H4 (cell line): ENCODE measurements at regions not wholly inside any gene's neighbourhood (a gene's known extent, or its start where the extent isn't known, plus 50 kb on each side); places are given as distances from the start of the nearest gene placed in this dataset.
A peak's percentile ranks its signal among the peaks of the same experiment; 100 is the strongest.
"Not testable (repeated sequence)": the region's sequence is repeated elsewhere in the genome, so short reads cannot be mapped to it uniquely, and the experiment has no call there.

Source experiments
- DNase-seq: peaks from one replicate; pipeline ENCODE4 v3.0.0-alpha.2; 2015; ENCODE audit warnings: low spot score

DNA sequence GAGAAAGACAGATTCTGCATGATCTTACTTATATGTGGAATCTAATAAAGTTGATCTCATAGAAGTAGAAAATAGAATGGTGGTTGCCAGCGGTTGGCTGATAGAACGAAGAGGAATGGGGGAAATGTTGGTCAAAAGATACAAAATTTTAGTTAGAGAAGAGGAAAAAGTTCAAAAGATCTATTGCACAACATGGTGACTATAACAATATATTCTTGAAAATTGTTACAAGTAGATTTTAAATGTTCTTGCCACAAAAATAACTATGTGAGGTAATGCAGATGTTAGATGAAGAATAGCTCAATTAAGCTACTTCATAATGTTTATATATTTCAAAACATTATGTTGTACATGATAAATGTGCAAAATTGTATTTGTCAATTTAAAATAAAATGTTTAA, 112.3 kb upstream of the SMIM30 start:
- no peak for DNase-seq

DNA sequence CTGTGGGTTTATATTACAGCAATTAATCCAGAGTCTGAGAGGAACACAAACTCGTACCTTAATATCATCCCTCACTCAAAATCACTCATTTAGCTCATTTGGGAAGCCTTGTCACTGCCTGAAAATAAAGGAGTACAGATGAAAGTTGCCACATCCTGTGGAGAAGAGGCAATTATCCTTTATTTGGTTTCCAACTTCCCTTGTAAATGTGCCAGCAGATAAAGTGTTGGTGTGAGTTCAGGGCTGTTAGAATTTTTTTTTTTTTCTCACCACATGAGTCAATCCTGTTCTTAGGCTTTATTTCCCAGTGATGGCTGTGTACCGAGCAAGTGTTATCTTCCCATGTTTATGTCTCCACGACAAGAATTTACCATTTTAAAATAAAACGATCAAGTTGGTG, 99.0 kb upstream of the SMIM30 start:
- peak; percentile 47 for DNase-seq

DNA sequence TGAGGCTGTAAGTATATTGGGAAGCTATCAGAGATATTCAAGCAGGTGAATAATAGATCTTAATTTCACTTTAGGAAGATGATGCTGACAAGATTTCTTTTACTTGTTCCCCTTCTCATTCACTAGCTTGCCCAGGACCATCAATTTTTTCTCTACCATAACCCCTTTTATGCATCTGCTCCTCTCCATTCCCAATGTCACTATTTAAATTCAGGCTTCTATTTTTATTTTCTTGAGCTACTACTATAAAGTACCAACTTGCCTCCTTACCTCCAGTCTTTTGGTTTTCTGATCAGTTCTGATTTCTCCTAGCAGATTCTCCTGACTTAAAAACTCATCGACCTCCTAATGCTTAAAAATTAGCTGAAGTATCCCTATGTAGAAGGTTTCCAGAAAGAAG, 97.7 kb upstream of the SMIM30 start:
- no peak for DNase-seq

DNA sequence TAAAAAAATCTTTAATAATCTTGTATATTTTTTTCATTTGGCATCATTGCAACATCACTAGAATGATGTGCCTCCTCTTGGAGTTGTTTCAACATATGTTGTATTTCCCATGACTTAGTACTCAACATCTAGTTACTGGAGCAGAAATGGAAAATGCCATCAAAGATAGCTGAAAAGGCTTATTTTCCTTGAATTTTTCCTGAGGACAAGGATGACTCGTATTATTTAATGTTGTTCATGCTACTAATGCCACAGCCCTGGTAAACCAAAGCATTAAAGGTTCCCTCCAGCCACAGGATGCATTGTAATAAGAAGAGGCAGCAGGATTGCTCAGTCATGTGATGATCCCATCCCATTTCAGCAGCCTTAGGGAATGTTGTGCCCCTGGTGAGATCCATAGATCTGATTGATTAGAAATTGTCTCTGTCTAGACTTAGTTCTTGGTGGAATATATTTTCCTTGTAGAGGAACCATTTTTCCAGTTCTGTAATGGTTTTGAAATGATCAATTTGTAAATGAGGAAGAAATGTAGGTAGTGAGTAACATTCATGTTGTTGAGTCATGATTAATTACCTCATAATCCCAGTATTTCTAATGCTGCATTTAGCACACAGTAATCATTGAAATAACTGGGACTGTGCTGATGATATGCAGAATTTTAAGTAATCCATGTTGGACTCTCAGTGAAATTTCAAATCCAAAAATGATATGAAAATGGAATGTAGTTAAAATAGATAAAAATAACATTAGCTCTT, 91.3 kb upstream of the SMIM30 start:
- DNase-seq: no peak

DNA sequence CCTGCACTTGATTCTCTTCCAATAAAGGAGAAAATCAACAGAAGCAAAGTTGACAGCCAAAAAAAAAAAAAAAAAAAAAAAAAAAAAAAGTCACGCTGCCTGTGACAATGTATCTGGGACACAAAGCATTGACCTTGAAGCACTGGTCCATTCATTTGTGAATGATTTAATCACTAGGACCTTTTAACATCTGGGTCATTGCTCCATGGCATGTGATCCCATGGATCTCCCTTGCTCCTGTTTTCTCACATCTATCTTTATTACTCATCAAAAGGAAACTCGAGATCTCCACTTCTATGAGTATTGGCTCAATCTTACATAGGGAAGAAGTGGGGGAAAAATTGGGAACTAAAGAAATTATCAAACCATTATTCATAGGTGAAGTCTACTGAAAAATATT, 89.6 kb upstream of the SMIM30 start:
- no peak for DNase-seq

DNA sequence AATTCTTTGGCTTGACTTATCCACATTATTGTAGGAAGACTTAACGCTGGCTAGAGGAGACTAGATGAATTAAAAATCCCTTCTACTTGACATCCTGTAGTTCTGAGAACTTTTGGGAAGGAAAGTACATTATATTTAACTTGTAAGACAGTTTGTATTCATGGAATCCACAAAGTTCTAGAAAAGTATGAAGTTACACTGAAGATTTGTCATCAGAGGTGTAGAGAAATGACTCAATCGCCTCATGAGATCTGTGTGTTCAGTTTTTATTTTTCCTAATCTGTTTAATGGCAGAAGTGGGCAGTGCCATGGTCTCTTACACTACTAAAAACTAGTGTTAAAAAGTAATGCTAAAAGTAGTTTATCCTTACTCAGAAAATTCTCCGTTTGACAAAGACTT, 89.1 kb upstream of the SMIM30 start:
- DNase-seq: no peak

DNA sequence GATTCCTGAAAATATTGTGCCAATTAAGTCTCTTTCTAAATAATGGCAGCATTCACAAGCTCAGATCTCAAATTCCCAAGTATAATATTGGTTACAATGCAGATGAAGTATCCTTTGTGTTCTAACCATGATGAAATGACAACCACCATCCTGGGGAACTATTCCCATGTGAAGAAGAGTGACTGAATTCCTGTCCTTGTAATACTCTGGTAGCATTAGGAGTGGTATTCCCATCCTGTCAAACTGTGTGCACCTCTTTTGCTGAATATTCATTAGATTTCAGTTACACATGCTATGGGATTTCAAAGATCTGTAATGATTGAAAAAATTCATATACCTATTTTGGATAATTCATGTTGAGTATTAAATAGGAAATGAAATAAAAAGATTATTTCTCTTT, 86.1 kb upstream of the SMIM30 start:
- DNase-seq: no peak

DNA sequence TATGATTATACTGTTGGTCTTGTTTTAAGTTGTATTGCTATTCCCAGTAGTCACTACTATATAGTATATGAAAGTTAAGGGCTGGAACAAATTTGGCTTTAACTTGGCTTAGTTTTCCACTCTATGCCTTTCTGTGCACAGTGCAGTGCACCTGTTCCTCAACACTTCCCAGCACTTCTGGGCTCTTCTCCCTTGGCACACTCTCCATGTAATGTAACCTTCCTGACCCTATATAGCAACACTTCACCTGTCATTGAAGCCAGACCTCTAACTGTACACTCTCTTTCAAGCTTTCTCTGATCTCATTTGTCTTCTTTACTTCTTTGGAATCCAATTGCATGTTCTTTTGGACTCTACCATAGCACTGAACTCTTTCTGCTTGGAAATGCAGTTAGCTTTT, 83.9 kb upstream of the SMIM30 start:
- DNase-seq: no peak

DNA sequence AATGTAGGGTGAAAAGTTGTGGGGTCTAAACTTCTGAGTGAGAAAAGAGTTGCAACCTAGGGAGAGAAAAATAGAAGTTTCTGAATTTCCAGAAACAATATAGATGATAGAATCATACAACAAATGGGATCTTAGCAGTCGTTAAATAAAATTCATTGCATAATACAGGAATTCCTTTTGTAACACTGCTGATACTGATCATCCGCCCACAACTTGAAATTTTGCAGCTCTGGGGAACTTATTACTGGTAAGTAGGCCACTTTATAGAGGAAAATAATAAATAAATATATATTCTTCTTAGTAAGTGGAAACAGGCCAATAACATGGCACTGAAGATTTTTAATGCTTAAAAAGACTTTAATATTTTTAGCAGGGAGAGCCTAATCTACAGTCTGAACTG, 81.9 kb upstream of the SMIM30 start:
- DNase-seq: no peak

DNA sequence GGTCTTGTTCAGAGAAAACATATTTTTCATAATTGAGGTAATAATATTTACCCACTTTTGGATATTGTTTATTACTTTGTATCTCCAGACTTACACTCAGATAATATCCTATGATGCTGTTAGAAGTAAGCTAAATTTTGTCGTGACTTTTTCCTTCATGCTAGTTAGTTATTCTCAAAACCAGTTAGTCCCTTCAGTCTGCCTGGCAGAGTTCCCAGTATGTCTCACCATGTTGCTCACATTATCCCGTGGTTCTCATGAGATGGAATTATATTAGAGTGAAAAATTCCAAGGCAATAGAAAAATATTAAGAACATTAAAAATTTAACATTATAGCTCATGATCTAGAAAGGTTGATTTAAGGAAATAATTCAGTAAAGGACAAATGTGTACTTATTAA, 81.5 kb upstream of the SMIM30 start:
- no peak for DNase-seq

DNA sequence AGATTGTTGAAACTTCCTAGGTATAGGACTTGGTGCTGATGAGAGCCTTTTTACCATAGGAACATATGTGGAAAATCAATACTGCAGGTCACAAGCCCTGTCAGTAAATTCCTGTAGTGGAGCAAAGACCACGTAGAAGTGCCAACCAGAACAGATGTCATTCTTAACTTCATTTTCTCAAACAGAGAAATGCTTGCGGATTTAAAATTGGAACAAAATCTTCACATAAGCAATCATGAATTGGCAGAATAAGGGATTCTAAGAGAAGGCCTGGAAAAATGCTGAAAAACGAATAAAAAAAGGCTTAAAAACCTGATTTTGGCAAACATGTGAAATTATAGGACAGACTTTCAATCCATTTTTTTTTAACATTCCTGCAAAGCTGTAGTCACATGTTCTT, 80.8 kb upstream of the SMIM30 start:
- no peak for DNase-seq

DNA sequence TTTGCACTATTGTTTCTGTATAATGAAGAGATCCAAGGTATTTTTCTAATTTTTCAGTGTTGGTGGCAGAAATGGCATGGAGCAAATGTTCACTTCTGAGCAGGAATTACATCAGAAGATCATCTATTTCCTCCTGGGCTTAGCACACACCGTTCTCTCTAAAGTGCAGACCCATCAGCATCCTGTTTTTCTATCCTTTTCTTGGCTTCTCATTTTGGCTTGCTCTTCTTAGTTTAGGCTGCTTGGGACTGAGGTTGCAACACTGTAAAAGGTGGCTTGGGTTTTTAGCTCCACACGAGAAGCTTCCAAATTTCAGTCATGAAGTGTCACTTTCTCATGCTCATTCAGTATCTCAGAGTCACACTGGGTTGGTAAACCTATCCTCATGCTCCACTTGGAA, 79.9 kb upstream of the SMIM30 start:
- no peak for DNase-seq

DNA sequence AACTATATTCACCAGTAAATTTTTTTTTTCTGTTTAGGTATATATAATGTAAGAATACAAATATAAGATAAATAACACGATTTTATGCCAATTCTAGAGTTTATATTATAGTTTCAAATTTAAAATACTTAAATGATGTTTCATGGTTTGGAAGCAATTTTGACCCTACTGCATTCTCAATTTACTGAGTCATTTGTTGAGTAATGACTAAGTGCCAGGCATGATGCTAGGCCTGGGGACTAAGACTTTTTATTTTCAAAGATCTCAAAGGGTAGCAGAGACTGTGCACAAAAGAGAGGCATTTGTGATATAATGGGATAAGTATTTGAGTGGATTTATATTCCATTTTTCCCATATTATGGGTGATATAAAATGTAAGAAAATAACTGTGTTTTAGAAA, 78.9 kb upstream of the SMIM30 start:
- DNase-seq: peak; percentile 31

DNA sequence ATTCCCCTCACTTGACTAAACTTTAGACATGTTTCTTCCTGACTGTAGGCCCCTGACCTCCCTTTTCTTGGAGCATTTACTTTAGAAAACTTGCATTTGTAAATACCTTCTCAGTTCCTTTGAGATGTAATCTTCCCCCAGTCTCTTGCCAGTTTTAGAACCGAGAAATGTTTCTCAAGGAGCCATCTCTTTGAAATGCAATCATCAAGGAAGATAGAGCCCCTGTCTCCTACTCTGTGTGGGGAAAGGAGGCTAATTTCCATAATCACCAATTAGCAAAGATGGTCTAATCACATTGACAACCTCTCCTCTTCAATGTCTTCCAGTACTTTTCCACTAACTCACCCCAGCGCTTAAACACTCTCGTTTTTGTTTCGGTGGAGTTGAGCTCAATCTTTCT, 70.0 kb upstream of the SMIM30 start:
- no peak for DNase-seq

DNA sequence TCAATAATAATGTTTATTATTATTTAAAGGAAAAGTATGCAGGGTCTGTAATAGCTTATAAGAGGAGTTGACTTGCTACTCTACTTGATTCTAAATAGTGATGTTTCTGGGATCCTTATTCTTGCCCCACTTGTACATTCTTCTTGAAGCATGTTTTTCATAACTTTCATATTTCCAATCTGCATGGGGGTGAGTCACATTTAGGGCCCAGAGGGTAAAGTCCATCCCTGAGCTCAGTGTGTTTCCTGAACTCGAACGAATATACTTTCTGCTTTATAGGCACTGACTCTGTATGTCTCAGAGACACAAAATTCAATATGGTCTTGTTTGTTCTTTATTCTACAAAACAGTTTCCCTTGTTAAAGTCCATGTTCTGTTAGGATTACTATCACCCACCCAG, 61.0 kb upstream of the SMIM30 start:
- no peak for DNase-seq

DNA sequence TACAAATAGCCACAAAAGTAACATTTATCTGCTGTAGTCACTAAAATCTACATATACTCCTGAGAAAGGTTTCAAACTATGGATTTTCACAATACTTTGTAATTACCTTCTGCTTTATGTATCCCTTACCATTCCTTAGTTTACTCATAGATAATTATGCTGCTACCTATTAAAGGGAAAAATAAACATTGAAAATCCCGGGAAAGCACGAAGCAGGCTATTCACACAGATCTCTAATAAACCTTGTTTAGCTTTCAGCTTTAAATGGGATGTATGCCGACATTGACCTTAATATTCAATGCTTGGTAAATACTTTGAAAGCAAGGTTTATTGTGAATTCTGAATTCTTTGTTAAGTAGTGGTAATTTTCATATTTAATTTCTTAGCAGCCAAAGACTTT, 58.5 kb upstream of the SMIM30 start:
- DNase-seq: no peak

DNA sequence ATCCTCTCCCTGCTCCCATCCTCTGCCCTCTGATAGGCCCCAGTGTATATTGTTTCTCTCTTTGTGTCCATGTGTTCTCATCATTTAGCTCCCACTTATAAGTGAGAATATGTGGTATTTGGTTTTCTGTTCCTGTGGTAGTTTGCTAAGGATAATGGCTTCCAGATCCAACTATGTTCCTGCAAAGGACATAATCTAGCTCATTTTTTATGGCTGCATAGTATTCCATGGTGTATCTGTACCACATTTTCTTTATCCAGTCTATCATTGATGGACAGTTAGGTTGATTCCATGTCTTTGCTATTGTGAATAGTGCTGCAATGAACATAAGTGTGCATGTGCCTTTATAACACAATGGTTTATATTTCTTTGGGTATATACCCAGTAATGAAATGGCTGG, 57.8 kb upstream of the SMIM30 start:
- not testable (repeated sequence) for DNase-seq

DNA sequence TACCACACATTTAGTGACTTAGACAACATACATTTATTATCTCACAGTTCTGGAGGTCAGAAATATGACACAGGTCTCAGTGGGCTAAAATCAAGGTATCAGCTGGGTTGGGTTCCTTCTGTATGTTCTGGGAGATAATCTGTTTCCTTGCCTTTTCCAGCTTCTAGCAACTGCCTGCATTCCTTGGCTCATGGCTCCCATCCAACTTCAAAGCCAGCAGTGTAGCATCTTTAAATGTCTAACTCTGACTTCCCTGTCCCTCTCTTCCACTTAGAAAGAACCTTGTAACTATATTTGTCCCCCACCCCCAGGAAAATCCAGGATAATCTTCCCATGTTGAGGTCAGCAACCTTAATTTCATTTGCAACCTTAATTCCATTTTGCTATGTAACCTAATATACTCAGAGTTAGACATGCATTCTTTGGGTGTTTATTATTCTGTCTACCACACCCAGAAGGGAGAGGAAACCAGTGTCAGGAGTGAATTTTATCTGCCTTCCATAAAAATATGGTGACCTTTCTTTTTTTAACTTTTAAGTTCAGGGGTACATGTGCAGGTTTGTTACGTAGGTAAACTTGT, 57.3 kb upstream of the SMIM30 start:
- DNase-seq: no peak

DNA sequence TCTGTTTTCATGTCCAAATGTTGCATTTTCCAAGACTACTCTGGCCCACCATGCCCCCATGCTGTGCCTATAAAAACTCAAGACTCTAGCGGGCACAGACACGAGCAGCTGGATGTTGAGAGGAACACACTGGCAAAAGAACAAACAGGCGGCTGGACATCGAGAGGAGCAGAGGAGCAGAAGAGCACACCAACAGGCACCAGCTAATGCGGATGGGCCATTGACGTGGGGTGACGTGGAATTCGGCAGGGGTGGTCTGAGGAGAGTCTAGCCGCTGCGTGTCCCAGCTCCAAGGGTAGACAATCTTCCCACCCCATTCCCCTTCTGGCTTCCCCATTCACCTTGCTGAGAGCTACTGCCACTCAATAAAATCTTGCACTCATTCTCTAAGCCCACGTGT, 54.4 kb upstream of the SMIM30 start:
- no peak for DNase-seq

DNA sequence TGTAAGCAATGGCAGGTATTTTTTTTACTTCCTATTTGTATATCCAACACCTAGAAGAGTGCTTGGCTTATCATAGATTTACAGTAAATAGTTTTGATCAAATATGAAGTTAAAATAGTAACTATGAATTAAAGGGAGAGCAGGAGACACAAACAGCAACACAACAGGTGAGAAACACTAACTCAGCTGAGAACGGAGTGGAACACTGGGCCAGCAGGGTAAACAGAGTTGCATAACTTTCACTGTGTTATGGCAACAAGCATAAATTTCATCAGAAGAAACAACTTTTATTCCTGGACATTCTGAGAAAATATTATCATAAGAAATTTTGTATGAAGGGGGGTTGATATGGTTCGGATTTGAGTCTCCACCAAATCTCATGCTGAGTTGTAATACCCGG, 52.2 kb upstream of the SMIM30 start:
- DNase-seq: no peak
